ENCODE measurements at regions not wholly inside any gene's neighbourhood (a gene's known extent, or its start where the extent isn't known, plus 50 kb on each side); places are given as distances from the start of the nearest gene placed in this dataset.

- TF ChIP-seq CTCF (conservative IDR thresholded peaks at IDR 0.05; ENCODE audit: low read depth, low read length) (no peak), EZH2 (IDR thresholded peaks at IDR 0.05; ENCODE audit: low read length, unreplicated experiment) (no peak), EZH2phosphoT487 (IDR thresholded peaks at IDR 0.05; ENCODE audit: borderline replicate concordance, low read length) (no peak)
Observed at GRCh38 chr10:24012249-24012803, 196.6 kb upstream of the KIAA1217 start.
